Osteoblast (primary cell): ENCODE measurements at regions not wholly inside any gene's neighbourhood (a gene's known extent, or its start where the extent isn't known, plus 50 kb on each side); places are given as distances from the start of the nearest gene placed in this dataset.

Experiments
- DNase-seq: peaks from one replicate; pipeline ENCODE4 v3.0.0; 2011; ENCODE audit warnings: low spot score, mixed read lengths; ENCODE audit not compliant: insufficient read length; ENCODE audit errors: missing footprints
- H2AFZ ChIP-seq: 2 replicates; pipeline ENCODE4 v1.6.0; 2011; ENCODE audit warnings: mild to moderate bottlenecking, low read length
- H3K27ac ChIP-seq: 2 replicates; pipeline ENCODE4 v1.5.1; 2011; ENCODE audit warnings: mild to moderate bottlenecking, low read depth, low read length, moderate library complexity
- H3K27me3 ChIP-seq: 2 replicates; pipeline ENCODE4 v1.6.0; 2012; ENCODE audit warnings: mild to moderate bottlenecking, control low read depth, inconsistent platforms, low read length, moderate library complexity; ENCODE audit not compliant: insufficient read depth
- H3K36me3 ChIP-seq: 2 replicates; pipeline ENCODE4 v1.5.1; 2011; ENCODE audit warnings: mild to moderate bottlenecking, low read length, control low read depth, moderate library complexity; ENCODE audit not compliant: insufficient read depth
- H3K4me1 ChIP-seq: 2 replicates; pipeline ENCODE4 v1.5.1; 2011; ENCODE audit warnings: mild to moderate bottlenecking, low read length, control low read depth, moderate library complexity; ENCODE audit not compliant: insufficient read depth
- H3K4me2 ChIP-seq: 2 replicates; pipeline ENCODE4 v1.6.0; 2011; ENCODE audit warnings: mild to moderate bottlenecking, low read length; ENCODE audit not compliant: insufficient read depth
- H3K4me3 ChIP-seq: fragments of 200-600 bp; sonication (generic); 3 replicates; pipeline ENCODE4 v1.5.1; 2012; ENCODE audit warnings: mild to moderate bottlenecking, low read length, inconsistent platforms; ENCODE audit not compliant: insufficient read depth
- H3K79me2 ChIP-seq: 2 replicates; pipeline ENCODE4 v1.6.0; 2012; ENCODE audit warnings: mild to moderate bottlenecking, low read length, control low read depth, inconsistent platforms; ENCODE audit not compliant: insufficient read depth
- H3K9me3 ChIP-seq: 2 replicates; pipeline ENCODE4 v1.5.1; 2011; ENCODE audit warnings: low read depth, low read length, control low read depth
- H4K20me1 ChIP-seq: 2 replicates; pipeline ENCODE4 v1.6.0; 2012; ENCODE audit warnings: mild to moderate bottlenecking, low read length, control low read depth; ENCODE audit not compliant: insufficient read depth
- CTCF ChIP-seq: IDR thresholded peaks from 2 replicates; pipeline ENCODE4 v1.5.1; 2011; ENCODE audit warnings: mild to moderate bottlenecking, low read depth, low read length, moderate library complexity; ENCODE audit errors: extremely low read depth

- no peak for TF ChIP-seq CTCF
- H3K4me3 ChIP-seq: no peak overlapping the region
- no peaks in the 10 kb centered on the region for H3K36me3 ChIP-seq
- H3K27ac ChIP-seq: no peak overlapping the region
- H4K20me1 ChIP-seq: no peaks in the 10 kb centered on the region
- no peak for DNase-seq
- H3K4me2 ChIP-seq: no peak overlapping the region
- H3K9me3 ChIP-seq: no peaks in the 10 kb centered on the region
- no peaks in the 10 kb centered on the region for H3K79me2 ChIP-seq
- no peak overlapping the region for H2AFZ ChIP-seq
- no peaks in the 10 kb centered on the region for H3K4me1 ChIP-seq
- peaks cover 23% of the 10 kb centered on the region for H3K27me3 ChIP-seq
These were observed 291.2 kb upstream of the HABP2 start for GRCh38 chr10:113261611-113262091.

- no peak overlapping the region for H3K4me3 ChIP-seq
- H3K27me3 ChIP-seq: peaks cover 18% of the 10 kb centered on the region
- no peaks in the 10 kb centered on the region for H3K4me1 ChIP-seq
- H3K27ac ChIP-seq: no peak overlapping the region
- H2AFZ ChIP-seq: no peak overlapping the region
- H3K9me3 ChIP-seq: no peaks in the 10 kb centered on the region
- DNase-seq: no peak
- no peaks in the 10 kb centered on the region for H3K36me3 ChIP-seq
- no peak for TF ChIP-seq CTCF
- H3K4me2 ChIP-seq: no peak overlapping the region
- no peaks in the 10 kb centered on the region for H3K79me2 ChIP-seq
- no peaks in the 10 kb centered on the region for H4K20me1 ChIP-seq
These were observed 289.8 kb upstream of the HABP2 start for GRCh38 chr10:113263056-113263455.

GRCh38 chr10:113264333-113265131, 288.3 kb upstream of the HABP2 start:
- TF ChIP-seq CTCF: no peak
- no peak overlapping the region for H2AFZ ChIP-seq

GRCh38 chr10:113266147-113266546, 286.7 kb upstream of the HABP2 start:
- Histone ChIP-seq H3K27me3 (peaks cover 5% of the 10 kb centered on the region), H3K4me1 (no peaks in the 10 kb centered on the region), H3K27ac (no peak overlapping the region), H3K79me2 (no peaks in the 10 kb centered on the region), H3K9me3 (no peaks in the 10 kb centered on the region), H3K4me3 (no peak overlapping the region), H3K4me2 (no peak overlapping the region), H4K20me1 (no peaks in the 10 kb centered on the region), H3K36me3 (no peaks in the 10 kb centered on the region), H2AFZ (no peak overlapping the region)
- no peak for DNase-seq
- no peak for TF ChIP-seq CTCF

More at GRCh38 chr10:113264333-113265131, 288.3 kb upstream of the HABP2 start:
- Histone ChIP-seq H3K27ac (no peak overlapping the region), H4K20me1 (no peaks in the 10 kb centered on the region), H3K27me3 (peaks cover 10% of the 10 kb centered on the region), H3K79me2 (no peaks in the 10 kb centered on the region), H3K4me1 (no peaks in the 10 kb centered on the region), H3K4me3 (no peak overlapping the region), H3K36me3 (no peaks in the 10 kb centered on the region), H3K4me2 (no peak overlapping the region), H3K9me3 (no peaks in the 10 kb centered on the region)
- DNase-seq: no peak
